Mucosa of descending colon (tissue), 3 donors: ENCODE measurements at regions not wholly inside any gene's neighbourhood (a gene's known extent, or its start where the extent isn't known, plus 50 kb on each side); places are given as distances from the start of the nearest gene placed in this dataset.
"Not testable (repeated sequence)": the region's sequence is repeated elsewhere in the genome, so short reads cannot be mapped to it uniquely, and the experiment has no call there.

Experiments
- ATAC-seq: fragments of 200-7000 bp; cut with Tn5 transposase; one replicate; pipeline ENCODE4 v1.9.1; 2020; ENCODE audit warnings: mild to moderate bottlenecking, moderate library complexity
- DNase-seq, 3 donors: peaks; one replicate each; pipeline ENCODE4 v3.0.0-alpha.2; 2020
- H3K36me3 ChIP-seq: fragments of 200-600 bp; one replicate; pipeline ENCODE4 v1.8.0; 2021; ENCODE audit warnings: low read depth, mild to moderate bottlenecking
- H3K4me1 ChIP-seq: fragments of 200-600 bp; one replicate; pipeline ENCODE4 v1.8.0; 2021; ENCODE audit warnings: low read depth, mild to moderate bottlenecking
- H3K4me3 ChIP-seq: fragments of 200-600 bp; one replicate; pipeline ENCODE4 v1.8.0; 2021; ENCODE audit warnings: mild to moderate bottlenecking
- H3K9me3 ChIP-seq: fragments of 200-600 bp; one replicate; pipeline ENCODE4 v1.8.0; 2021; ENCODE audit warnings: mild to moderate bottlenecking
- CTCF ChIP-seq: fragments of 200-600 bp; IDR thresholded peaks from one replicate; pipeline ENCODE4 v1.8.0; 2022; ENCODE audit warnings: antibody characterized with exemption, mild to moderate bottlenecking
- intact Hi-C, 2 donors: fragments of 100-400 bp; cut with DNase I in 1 of 2; cut with micrococcal nuclease in 1 of 2; formaldehyde crosslinking; loops; one replicate each; pipeline versions ENCODE4 v1.11.0 to v1.11.1; 2022; cut with DNase I, micrococcal nuclease
- donor health status: DM: no; HTN: no; CAD: no; lungs with moderate emphysema.
- donor health status: DM: no; HTN: no; CAD: no.
- donor health status: DM: no; HTN: yes; CAD: no.

GRCh38 chr10:23829556-23829955, 379.4 kb upstream of the KIAA1217 start:
- no peaks in the 10 kb centered on the region for H3K36me3 ChIP-seq
- H3K4me3 ChIP-seq, result no peak overlapping the region
- no peak for TF ChIP-seq CTCF
- ATAC-seq (no peak), DNase-seq (no peak)
- no peaks in the 10 kb centered on the region for H3K4me1 ChIP-seq
- H3K9me3 ChIP-seq, result no peaks in the 10 kb centered on the region
- intact Hi-C loops, result no loop called here

GRCh38 chr10:23834091-23834490, 374.8 kb upstream of the KIAA1217 start:
- TF ChIP-seq CTCF, result no peak
- intact Hi-C loops, result no loop called here
- no peak for DNase-seq
- no peak for ATAC-seq
- Histone ChIP-seq H3K4me1 (no peaks in the 10 kb centered on the region), H3K36me3 (no peaks in the 10 kb centered on the region), H3K9me3 (no peaks in the 10 kb centered on the region), H3K4me3 (no peak overlapping the region)

GRCh38 chr10:23850631-23851030, 358.3 kb upstream of the KIAA1217 start:
- Histone ChIP-seq H3K4me3 (no peak overlapping the region), H3K4me1 (no peaks in the 10 kb centered on the region), H3K36me3 (no peaks in the 10 kb centered on the region), H3K9me3 (no peaks in the 10 kb centered on the region)
- intact Hi-C loops, result no loop called here
- no peak for TF ChIP-seq CTCF
- DNase-seq, result no peak
- ATAC-seq, result no peak

GRCh38 chr10:23859598-23859997, 349.3 kb upstream of the KIAA1217 start:
- intact Hi-C loops, result no loop called here
- Histone ChIP-seq H3K36me3 (no peaks in the 10 kb centered on the region), H3K4me3 (no peak overlapping the region)

DNA sequence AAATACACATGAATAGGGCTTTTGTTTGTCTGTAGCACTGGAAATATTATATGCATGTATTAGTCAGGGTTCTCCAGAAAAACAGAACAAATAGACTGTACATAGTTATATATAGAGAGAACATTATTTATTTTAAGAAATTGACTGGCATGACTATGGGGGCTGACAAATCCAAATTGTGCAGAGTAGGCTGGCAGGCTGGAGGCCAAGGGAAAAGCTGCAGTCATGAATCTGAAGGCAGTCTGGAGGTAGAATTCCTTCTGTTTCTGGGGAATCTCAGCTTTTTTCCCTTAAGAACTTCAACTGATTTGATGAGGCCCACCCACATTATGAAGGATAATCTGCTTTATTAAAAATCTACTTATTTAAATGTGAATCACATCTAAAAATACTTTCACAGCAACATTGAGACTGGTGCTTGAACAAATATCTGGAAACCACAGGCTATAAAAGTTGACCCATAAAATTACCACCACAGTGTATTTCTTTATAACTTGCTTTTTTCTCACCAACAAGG, 344.2 kb upstream of the KIAA1217 start:
- H3K4me1 ChIP-seq, result no peaks in the 10 kb centered on the region
- ATAC-seq, result no peak

More at GRCh38 chr10:23859598-23859997, 349.3 kb upstream of the KIAA1217 start:
- DNase-seq, result no peak
- TF ChIP-seq CTCF, result no peak
- H3K4me1 ChIP-seq, result no peaks in the 10 kb centered on the region
- H3K9me3 ChIP-seq, result no peaks in the 10 kb centered on the region
- no peak for ATAC-seq

DNA sequence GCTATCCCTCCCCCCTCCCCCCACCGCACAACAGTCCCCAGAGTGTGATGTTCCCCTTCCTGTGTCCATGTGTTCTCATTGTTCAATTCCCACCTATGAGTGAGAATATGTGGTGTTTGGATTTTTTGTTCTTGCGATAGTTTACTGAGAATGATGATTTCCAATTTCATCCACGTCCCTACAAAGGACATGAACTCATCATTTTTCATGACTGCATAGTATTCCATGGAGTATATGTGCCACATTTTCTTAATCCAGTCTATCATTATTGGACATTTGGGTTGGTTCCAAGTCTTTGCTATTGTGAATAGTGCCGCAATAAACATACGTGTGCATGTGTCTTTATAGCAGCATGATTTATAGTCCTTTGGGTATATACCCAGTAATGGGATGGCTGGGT, 342.0 kb upstream of the KIAA1217 start:
- H3K9me3 ChIP-seq, H3K36me3 ChIP-seq, ATAC-seq, H3K4me1 ChIP-seq, intact Hi-C loops, DNase-seq, H3K4me3 ChIP-seq: not testable (repeated sequence)

More for the DNA sequence above, 344.2 kb upstream of the KIAA1217 start:
- TF ChIP-seq CTCF, result no peak
- DNase-seq, result no peak
- H3K4me3 ChIP-seq, result no peak overlapping the region
- H3K36me3 ChIP-seq, result no peaks in the 10 kb centered on the region
- no peaks in the 10 kb centered on the region for H3K9me3 ChIP-seq
- intact Hi-C loops, result no loop called here
